ENCODE measurements at regions not wholly inside any gene's neighbourhood (a gene's known extent, or its start where the extent isn't known, plus 50 kb on each side); places are given as distances from the start of the nearest gene placed in this dataset.

DNA sequence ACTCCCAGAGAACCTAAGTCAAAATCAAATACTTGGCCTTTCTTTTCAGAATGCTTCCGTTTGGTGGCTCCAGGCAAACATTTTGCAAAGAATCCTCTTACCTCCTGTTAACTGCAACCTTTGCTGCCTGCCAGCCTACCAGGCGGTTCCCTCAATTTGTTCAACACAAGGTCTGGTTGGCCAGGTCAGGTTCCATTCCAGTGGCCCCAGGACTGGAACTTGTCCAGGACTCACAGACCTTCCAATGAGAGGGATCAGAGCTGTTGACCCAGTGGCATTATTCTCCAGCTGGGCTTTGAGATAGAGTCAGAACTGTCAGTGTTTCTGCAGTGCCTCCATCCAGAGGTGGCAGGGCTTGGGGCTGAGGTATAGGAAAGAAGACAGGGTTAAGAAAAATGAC lies 137.0 kb downstream of the NEUROD6 start:
- H3K4me3 Mint-ChIP-seq = no peak overlapping the region
- TF ChIP-seq, protein P1, sequence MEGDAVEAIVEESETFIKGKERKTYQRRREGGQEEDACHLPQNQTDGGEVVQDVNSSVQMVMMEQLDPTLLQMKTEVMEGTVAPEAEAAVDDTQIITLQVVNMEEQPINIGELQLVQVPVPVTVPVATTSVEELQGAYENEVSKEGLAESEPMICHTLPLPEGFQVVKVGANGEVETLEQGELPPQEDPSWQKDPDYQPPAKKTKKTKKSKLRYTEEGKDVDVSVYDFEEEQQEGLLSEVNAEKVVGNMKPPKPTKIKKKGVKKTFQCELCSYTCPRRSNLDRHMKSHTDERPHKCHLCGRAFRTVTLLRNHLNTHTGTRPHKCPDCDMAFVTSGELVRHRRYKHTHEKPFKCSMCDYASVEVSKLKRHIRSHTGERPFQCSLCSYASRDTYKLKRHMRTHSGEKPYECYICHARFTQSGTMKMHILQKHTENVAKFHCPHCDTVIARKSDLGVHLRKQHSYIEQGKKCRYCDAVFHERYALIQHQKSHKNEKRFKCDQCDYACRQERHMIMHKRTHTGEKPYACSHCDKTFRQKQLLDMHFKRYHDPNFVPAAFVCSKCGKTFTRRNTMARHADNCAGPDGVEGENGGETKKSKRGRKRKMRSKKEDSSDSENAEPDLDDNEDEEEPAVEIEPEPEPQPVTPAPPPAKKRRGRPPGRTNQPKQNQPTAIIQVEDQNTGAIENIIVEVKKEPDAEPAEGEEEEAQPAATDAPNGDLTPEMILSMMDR (IDR thresholded peaks at IDR 0.05; ENCODE audit: unreplicated experiment in 3 of 3) = no peak
- H3K27ac Mint-ChIP-seq = no peak overlapping the region
- H3K36me3 Mint-ChIP-seq (ENCODE audit: low read depth) = no peaks in the 10 kb centered on the region
- peaks cover 15% of the 10 kb centered on the region for H3K9me3 Mint-ChIP-seq
- H3K27me3 Mint-ChIP-seq (ENCODE audit: low read depth) = no peaks in the 10 kb centered on the region
- H3K4me1 Mint-ChIP-seq = no peaks in the 10 kb centered on the region

DNA sequence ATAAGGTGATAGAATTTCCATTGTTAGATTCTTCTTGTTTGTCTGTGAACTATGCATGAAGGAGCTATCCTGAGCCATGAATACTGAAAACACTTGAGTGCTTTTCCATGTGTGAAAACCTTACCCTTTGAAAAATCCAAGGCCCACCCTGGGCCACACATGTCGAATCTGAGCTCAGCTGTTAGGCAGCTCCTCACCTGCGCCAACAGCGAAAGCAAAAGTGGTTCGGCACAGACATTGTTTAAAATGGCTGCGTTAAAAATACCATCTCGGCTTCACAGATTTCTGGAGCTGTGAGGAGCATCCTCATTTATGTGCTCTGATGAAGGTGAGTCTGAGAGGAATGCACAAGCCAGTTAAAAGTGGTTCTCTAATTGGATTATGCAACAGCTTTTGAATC lies 137.7 kb downstream of the NEUROD6 start:
- no peak overlapping the region for H3K27ac Mint-ChIP-seq
- H3K36me3 Mint-ChIP-seq (ENCODE audit: low read depth) = no peaks in the 10 kb centered on the region
- peaks cover 22% of the 10 kb centered on the region for H3K9me3 Mint-ChIP-seq
- TF ChIP-seq, protein P1 (IDR thresholded peaks at IDR 0.05; ENCODE audit: unreplicated experiment in 3 of 3) = no peak
- H3K4me3 Mint-ChIP-seq = no peak overlapping the region
- H3K4me1 Mint-ChIP-seq = no peaks in the 10 kb centered on the region
- H3K27me3 Mint-ChIP-seq (ENCODE audit: low read depth) = no peaks in the 10 kb centered on the region

DNA sequence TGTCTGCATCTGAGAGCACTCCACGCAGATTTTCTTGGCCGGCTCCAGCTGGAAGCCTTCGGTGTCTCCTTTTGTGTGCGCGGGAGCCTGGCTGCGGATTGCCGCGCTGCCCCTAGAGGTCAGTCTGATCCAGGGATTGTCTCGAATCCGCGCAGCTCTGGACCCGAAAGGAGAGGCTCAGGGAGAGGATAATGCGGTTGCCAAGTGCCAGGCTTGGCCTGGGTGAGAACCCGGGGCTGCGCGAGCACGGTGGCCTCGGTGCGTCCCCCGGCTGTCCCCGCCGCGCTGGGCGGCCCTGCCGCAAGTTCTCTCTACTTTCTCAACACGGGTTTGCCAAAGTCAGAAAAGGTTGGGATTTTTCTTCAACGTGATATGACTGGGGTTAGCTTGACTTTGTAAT lies 140.9 kb downstream of the ADCYAP1R1 start:
- peaks cover 4% of the 10 kb centered on the region for H3K4me1 Mint-ChIP-seq
- H3K27me3 Mint-ChIP-seq (ENCODE audit: low read depth) = peaks cover 10% of the 10 kb centered on the region
- H3K36me3 Mint-ChIP-seq (ENCODE audit: low read depth) = no peaks in the 10 kb centered on the region
- no peak overlapping the region for H3K27ac Mint-ChIP-seq
- peaks cover 8% of the 10 kb centered on the region for H3K9me3 Mint-ChIP-seq
- TF ChIP-seq, protein P1 (IDR thresholded peaks at IDR 0.05; ENCODE audit: unreplicated experiment in 3 of 3) = peak; percentile 81 to 90 (median 84)
- H3K4me3 Mint-ChIP-seq = peak overlapping the region in 1 of 3 experiments; percentile 26

DNA sequence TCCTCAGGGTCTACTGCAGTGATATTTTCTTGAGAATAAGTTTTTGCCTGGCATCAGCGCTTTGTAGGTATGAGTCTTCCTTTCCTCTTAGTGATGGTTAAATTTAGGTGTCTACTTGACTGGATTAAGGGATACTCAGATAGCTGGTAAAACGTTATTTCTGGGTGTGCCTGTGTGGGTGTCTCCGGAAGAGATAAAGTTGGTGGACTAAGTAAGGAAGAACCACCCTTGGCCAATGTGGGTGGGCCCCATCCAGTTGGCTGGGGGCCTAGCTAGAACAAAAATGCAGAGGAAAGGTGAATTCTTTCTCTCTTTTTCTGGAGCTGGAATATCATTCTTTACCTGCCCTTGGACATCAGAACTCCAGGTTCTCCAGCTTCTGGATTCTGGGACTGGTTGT lies 138.8 kb downstream of the ADCYAP1R1 start:
- Mint-ChIP-seq H3K27ac (no peak overlapping the region), H3K36me3 (ENCODE audit: low read depth) (no peaks in the 10 kb centered on the region), H3K4me3 (no peak overlapping the region), H3K9me3 (peaks cover under 1% of the 10 kb centered on the region), H3K27me3 (ENCODE audit: low read depth) (peaks cover 10% of the 10 kb centered on the region), H3K4me1 (peaks cover 11% of the 10 kb centered on the region)
- TF ChIP-seq, protein P1 (IDR thresholded peaks at IDR 0.05; ENCODE audit: unreplicated experiment in 3 of 3) = no peak

DNA sequence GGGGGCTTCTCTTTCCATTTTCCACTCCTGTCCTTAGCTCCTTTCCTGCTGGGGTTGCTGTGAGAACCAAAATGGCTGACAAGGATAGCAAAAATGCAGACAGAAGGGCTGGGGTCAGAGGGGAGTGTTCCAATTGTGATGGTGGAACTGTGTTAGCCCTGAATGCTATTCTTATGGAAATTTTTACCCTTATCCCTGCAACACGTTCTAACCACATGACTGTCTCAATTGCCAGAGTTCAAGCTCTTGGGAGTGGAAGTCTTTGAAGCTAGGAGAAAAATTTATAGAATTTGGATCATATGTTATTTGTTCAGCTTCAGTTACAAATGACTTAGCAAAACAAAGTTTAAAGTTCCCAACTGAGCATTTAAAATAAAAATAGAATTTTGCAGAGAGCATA lies 134.1 kb downstream of the ADCYAP1R1 start:
- H3K4me3 Mint-ChIP-seq = no peak overlapping the region
- peaks cover 14% of the 10 kb centered on the region for H3K4me1 Mint-ChIP-seq
- H3K36me3 Mint-ChIP-seq (ENCODE audit: low read depth) = no peaks in the 10 kb centered on the region
- no peaks in the 10 kb centered on the region for H3K27me3 Mint-ChIP-seq (ENCODE audit: low read depth)
- peak overlapping the region in 2 of 3 experiments; percentile 59 to 70 for H3K27ac Mint-ChIP-seq
- no peaks in the 10 kb centered on the region for H3K9me3 Mint-ChIP-seq
- TF ChIP-seq, protein P1 (IDR thresholded peaks at IDR 0.05; ENCODE audit: unreplicated experiment in 3 of 3) = no peak

DNA sequence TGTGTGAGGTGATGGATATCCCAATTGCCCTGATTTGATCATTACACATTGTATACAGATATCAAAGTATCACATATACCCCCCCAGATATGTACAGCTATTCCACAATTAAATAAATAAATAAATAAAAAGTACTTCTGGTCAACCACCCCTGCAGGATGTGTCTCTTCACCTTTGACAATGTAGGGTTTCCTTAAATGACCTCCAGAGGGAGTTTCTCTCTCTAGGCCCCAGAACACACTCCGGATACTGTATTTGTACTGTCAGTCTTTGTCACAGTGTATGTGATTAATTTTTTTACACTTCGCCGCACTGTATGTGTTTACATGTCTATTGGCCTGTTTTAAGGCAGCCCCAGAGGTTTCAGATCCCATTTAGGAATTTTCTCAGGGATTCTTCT lies 123.6 kb downstream of the ADCYAP1R1 start:
- Mint-ChIP-seq H3K27ac (no peak overlapping the region), H3K27me3 (ENCODE audit: low read depth) (peaks cover 4% of the 10 kb centered on the region), H3K4me1 (no peaks in the 10 kb centered on the region), H3K9me3 (no peaks in the 10 kb centered on the region), H3K36me3 (ENCODE audit: low read depth) (no peaks in the 10 kb centered on the region), H3K4me3 (no peak overlapping the region)
- TF ChIP-seq, protein P1 (IDR thresholded peaks at IDR 0.05; ENCODE audit: unreplicated experiment in 3 of 3) = no peak

Measured in nephron (organoid).